Left cardiac atrium (tissue), 4 donors: ENCODE measurements at regions not wholly inside any gene's neighbourhood (a gene's known extent, or its start where the extent isn't known, plus 50 kb on each side); places are given as distances from the start of the nearest gene placed in this dataset.
"Not testable (repeated sequence)": the region's sequence is repeated elsewhere in the genome, so short reads cannot be mapped to it uniquely, and the experiment has no call there.

Experiments used
- ATAC-seq, 2 donors: fragments of 200-7000 bp; cut with Tn5 transposase; one replicate each; pipeline ENCODE4 v1.9.1; 2020; ENCODE audit warnings: mild to moderate bottlenecking in 2 of 2, moderate library complexity in 2 of 2
- DNase-seq: peaks from one replicate; pipeline ENCODE4 v3.0.0-alpha.2; 2020
- intact Hi-C, 2 donors: fragments of 100-400 bp; cut with DNase I; formaldehyde crosslinking; loops; one replicate each; pipeline versions ENCODE4 v1.14.1 to v1.15.1; 2022 to 2023
- donor health status: DM: no; HTN: yes; CAD: no.
- donor health status: DM: no; HTN: yes; CAD: no; lungs with severe emphysema.
- donor health status: DM: yes; HTN: yes; CAD: no.
- donor health status: Dilated cardiomyopathy.

DNA sequence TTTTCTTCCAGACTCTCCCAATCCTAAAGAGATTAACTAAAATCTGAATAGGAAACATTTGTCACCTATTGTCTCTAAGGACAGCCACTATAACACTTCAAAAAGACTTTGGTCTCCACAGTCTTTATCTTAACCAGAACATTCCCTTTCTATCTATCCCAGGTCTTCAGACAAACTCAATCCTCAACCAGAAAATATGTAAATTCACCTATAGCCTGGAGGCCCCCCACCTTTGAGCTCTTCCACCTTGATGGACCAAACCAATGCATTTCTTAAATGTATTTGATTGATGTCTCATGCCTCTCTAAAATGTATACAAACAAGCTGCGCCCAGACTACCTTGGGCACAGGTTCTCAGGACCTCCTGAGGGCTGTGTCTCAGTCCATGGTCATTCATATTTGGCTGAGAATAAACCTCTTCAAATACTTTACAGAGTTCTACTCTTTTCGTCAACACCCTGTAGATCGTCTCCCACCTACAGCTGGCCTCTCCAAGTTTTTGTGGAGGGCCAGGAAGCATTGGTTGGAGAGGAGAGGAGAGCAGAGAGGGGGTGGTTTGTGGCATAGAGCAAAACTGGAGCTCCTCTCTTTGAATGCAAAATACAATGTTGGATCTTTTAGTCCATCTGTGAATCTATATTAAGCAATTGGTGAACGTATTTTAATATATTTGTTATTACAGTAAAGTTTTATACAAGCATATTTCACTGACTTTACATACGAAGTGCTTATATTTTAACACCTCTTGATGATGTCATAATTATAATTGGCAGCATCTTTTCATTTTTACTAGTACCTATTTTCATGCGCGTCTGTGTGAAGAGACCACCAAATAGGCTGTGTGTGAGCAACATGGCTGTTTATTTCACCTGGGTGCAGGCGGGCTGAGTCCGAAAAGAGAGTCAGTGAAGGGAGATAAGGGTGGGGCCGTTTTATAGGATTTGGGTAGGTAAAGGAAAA lies 230.7 kb upstream of the DUSP10 start:
- intact Hi-C loops = no loop called here
- ATAC-seq (no peak), DNase-seq (no peak)

DNA sequence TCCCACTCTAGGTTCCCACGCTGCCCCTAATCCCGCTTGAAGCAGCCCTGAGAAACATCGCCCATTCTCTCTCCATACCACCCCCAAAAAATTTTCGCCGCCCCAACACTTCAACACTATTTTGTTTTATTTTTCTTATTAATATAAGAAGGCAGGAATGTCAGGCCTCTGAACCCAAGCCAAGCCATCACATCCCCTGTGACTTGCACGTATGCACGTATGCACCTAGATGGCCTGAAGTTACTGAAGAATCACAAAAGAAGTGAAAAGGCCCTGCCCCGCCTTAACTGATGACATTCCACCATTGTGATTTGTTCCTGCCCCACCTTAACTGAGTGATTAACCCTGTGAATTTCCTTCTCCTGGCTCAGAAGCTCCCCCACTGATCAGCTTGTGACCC lies 229.1 kb upstream of the DUSP10 start:
- DNase-seq, ATAC-seq, intact Hi-C loops: not testable (repeated sequence)

- DNase-seq, intact Hi-C loops, ATAC-seq: not testable (repeated sequence)
Observed at GRCh38 chr1:221969298-221969858, 227.5 kb upstream of the DUSP10 start.

DNA sequence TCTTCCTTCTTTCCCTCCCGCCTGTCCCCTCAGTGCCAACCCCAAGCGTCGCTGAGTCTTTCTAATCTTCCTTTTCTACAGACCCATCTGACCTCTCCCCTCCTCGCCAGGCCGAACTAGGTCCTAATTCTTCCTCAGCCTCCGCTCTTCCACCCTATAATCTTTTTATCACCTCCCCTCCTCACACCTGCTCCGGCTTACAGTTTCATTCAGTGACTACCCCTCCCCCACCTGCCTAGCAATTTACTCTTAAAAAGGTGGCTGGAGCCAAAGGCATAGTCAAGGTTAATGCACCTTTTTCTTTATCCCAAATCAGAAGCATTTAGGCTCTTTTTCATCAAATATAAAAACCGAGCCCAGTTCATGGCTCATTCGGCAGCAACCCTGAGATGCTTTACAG lies 225.6 kb upstream of the DUSP10 start:
- DNase-seq, intact Hi-C loops, ATAC-seq: not testable (repeated sequence)

DNA sequence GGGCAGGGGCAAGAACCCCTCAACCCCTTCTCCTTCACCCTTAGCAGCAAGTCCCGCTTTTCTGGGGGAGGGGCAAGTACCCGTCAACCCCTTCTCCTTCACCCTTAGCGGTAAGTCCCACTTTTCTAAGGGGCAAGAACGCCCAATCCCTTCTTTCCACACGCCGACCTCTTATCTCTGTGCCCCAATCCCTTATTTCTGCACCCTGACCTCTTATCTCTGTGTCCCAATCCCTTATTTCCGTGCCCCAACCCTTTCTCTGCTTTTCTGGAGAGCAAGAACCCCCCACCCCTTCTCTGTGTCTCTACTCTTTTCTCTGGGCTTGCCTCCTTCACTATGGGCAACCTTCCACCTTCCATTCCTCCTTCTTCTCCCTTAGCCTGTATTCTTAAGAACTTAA lies 225.0 kb upstream of the DUSP10 start:
- intact Hi-C loops, ATAC-seq, DNase-seq: not testable (repeated sequence)

DNA sequence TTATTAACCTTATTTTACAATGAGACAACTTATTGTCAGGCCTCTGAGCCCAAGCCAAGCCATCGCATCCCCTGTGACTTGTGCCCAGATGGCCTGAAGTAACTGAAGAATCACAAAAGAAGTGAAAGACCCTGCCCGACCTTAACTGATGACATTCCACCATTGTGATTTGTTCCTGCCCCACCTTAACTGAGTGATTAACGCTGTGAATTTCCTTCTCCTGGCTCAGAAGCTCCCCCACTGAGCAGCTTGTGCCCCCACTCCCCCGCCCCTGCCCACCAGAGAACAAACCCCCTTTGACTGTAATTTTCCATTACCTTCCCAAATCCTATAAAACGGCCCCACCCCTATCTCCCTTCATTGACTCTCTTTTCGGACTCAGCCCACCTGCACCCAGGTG lies 224.0 kb upstream of the DUSP10 start:
- DNase-seq, ATAC-seq, intact Hi-C loops: not testable (repeated sequence)

GRCh38 chr1:221965252-221965651 lies 223.4 kb upstream of the DUSP10 start:
- no peak for DNase-seq
- intact Hi-C loops = no loop called here
- no peak for ATAC-seq

GRCh38 chr1:221963742-221964141 lies 221.9 kb upstream of the DUSP10 start:
- intact Hi-C loops = no loop called here
- no peak for ATAC-seq
- no peak for DNase-seq

- ATAC-seq (no peak), DNase-seq (no peak)
- intact Hi-C loops = no loop called here
Observed at GRCh38 chr1:221962385-221962784, 220.5 kb upstream of the DUSP10 start.

DNA sequence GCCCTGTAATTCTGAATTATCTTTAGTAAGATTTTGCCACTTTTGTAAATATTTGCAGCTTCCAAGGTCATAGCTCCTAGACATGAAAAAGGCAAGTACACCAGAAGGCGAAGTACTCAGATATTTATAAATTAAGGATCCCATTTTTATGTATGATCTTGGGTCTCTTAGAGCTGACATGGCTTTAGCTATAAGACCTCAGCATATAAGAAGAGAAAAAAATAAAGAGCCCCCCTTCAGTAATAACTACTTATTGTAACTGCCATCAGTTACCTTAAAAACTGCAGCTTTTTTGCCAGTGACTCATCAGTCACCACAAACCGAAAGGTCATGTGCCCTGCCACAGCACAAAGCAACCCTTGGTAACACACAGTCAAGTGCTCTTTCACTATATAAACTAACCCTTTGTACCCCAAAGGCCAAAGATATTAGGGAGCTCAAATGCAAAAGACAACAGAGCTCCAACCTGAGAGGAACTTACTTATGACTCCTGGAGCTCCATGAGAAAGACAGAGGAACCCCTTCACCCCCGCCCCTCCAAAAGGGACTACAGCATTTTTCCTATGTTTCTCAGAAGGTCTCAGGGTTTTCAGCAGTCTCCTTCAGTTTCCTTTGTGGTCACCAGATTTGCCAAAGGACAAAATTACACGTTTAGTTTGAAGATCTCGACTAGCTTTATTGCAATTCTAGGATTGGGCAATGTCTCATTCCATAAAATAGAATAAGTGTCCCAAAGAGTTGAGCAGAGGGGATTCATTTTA lies 219.8 kb upstream of the DUSP10 start:
- no peak for DNase-seq
- no peak for ATAC-seq
- intact Hi-C loops = no loop called here

DNA sequence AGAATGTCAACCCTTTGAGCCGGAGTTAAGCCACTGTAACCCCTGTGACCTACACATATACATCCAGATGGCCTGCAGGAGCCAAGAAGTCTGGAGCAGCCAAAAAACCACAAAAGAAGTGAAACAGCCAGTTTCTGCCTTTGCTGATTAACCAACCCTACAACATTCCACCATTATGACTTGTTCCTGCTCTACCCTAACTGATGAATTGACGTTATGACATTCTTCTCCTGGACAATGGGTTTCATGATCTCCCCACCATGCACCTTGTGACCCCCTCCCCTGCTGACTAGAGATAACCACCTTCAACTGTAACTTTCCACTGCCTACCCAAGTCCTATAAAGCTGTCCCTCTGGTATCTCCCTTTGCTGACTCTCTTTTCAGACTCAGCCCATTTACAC lies 216.3 kb upstream of the DUSP10 start:
- ATAC-seq, DNase-seq, intact Hi-C loops: not testable (repeated sequence)

DNA sequence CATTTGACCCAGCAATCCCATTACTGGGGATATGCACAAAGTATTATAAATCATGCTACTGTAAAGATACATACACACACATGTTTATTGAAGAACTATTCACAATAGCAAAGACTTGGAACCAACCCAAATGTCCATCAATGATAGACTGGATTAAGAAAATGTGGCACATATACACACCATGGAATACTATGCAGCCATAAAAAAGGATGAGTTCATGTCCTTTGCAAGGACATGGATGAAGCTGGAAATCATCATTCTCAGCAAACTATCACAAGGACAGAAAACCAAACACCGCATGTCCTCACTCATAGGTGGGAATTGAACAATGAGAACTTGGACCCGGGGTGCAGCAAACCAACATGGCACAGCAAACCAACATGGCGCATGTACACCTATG lies 215.5 kb upstream of the DUSP10 start:
- DNase-seq, ATAC-seq, intact Hi-C loops: not testable (repeated sequence)

GRCh38 chr1:221949996-221950395 lies 208.1 kb upstream of the DUSP10 start:
- intact Hi-C loops = no loop called here
- no peak for ATAC-seq
- no peak for DNase-seq

DNA sequence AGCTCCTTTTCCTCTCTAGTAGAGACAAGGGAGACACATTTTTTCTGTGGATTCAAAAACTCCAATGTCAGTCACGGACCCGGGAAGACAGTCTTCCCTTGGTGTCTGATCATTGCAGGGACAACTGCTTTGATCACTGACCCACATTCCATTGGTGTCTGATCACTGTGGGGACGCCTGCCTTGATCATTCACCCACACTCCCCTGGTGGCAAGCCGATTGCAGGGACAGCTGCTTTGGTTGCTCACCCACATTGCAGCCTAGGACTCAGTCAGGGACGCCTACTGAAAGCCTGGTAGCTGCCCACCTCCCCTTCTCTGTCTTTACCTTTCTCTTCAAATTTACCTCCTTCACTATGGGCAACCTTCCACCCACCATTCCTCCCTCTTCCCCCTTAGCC lies 206.6 kb upstream of the DUSP10 start:
- intact Hi-C loops = no loop called here
- no peak for ATAC-seq
- DNase-seq = no peak

- DNase-seq = no peak
- intact Hi-C loops = no loop called here
- ATAC-seq = no peak
Observed at GRCh38 chr1:221947731-221948130, 205.8 kb upstream of the DUSP10 start.

- intact Hi-C loops = no loop called here
- ATAC-seq (no peak), DNase-seq (no peak)
Observed at GRCh38 chr1:221946768-221947167, 204.9 kb upstream of the DUSP10 start.

GRCh38 chr1:221945669-221946068 lies 203.8 kb upstream of the DUSP10 start:
- ATAC-seq = no peak
- intact Hi-C loops = no loop called here
- DNase-seq = no peak

GRCh38 chr1:221944247-221944870 lies 202.5 kb upstream of the DUSP10 start:
- ATAC-seq = no peak
- intact Hi-C loops = no loop called here
- no peak for DNase-seq

GRCh38 chr1:221940631-221941030 lies 198.7 kb upstream of the DUSP10 start:
- intact Hi-C loops = no loop called here
- ATAC-seq (no peak), DNase-seq (no peak)
